Sciatic nerve (tissue), 2 donors: ENCODE measurements at regions not wholly inside any gene's neighbourhood (a gene's known extent, or its start where the extent isn't known, plus 50 kb on each side); places are given as distances from the start of the nearest gene placed in this dataset.

Experiments
- ATAC-seq: fragments of 200-7000 bp; cut with Tn5 transposase; one replicate; pipeline ENCODE4 v1.9.1; 2020; ENCODE audit warnings: mild to moderate bottlenecking, moderate library complexity
- DNase-seq: peaks from one replicate; pipeline ENCODE4 v3.0.0-alpha.2; 2020; ENCODE audit warnings: low spot score
- intact Hi-C: fragments of 100-400 bp; cut with DNase I; formaldehyde crosslinking; loops from one replicate; pipeline ENCODE4 v1.14.2; 2022
- donor health status: DM: no; HTN: no; CAD: no.
- donor health status: DM: no; HTN: no; CAD: no.

DNA sequence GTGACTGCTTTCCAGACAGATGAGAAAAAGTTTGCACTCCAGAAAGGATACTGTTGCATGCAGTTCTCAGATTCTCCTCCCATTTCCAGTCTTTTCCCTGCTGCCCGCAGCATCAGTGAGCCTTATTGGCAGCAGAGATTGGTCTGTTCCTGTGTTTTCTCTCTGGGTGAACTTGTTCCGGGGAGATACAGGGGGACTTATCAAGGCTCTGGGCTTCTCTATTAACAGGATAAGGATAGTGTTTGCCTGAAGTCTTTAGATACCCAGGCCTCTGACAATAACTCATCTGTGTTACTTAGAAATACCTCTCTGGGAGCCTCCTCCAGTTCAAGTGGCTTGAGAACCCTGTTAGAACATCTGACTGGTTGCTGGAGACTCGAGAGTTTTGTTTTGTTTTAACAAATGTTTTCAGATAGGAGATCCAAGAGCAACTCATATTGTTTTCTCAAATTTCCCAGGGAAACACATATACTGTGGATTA lies 154.7 kb downstream of the BLID start:
- intact Hi-C loops = no loop called here
- peak; percentile 78 for ATAC-seq
- DNase-seq = no peak

DNA sequence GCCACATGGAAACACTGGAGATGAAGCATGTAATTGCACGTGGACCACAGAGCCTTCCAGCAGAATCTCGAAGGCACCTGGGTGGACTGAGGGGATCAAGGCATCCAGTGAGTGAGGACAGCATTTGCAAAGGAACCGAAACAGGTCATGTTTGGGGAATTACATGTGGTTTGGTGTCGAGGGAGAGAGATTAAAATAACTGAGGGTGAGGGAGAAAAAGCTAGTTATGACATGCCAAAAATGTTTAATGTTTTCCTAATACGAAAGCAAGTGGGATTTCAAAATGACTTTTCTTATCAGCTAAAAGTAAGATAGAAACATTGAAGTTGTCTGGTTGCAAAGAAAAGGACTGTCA lies 157.1 kb downstream of the BLID start:
- ATAC-seq (no peak), DNase-seq (no peak)

DNA sequence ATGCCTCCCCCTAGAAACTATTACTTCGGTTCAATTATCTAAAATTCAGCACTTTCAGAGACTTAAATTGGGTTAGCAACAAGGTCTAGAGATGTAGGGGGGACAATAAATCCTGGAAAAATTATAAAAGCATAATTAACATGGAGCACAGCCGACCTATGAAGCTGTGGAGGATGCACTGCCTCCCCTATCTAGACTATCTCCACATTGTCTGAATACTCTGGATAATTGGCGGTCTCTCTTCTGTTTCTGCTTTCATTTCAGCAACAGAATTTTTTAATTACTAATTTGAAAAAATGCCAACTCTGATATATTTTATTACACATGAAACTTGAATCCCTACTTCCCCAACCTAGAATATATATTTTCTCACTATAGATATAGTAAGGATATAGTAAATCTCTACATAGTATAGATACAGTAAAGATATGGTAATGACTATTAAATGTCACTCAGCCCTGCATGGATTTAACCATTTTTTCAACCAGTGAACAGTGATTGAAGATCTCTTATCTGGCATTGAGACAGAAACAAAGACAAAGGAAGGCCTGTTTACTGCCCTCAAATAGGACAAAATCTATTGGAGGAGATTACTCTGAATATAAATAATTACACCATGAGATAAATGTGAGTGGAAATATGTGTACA lies 157.6 kb downstream of the BLID start:
- intact Hi-C loops = no loop called here
- no peak for DNase-seq
- no peak for ATAC-seq

More for the DNA sequence above, 157.1 kb downstream of the BLID start:
- intact Hi-C loops = no loop called here

DNA sequence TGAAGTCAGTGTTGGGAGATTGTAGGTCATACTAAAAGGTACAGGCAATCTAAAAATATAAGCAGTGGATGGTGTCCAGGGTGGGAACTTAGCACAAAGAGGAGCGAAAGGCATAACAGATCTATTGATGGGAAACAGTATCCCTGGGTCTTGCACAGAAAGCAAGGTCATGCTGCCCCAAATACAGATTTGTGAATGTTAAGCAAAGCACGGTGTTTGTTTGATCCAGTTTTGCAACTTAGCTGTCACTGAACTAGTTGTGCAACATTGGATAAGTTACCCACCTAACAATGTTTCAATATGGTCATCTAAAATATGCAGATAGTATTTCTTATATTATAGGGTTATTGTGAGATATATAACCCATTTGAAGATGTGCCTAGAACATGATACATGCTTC lies 162.9 kb downstream of the BLID start:
- DNase-seq (no peak), ATAC-seq (no peak)
- intact Hi-C loops = no loop called here

DNA sequence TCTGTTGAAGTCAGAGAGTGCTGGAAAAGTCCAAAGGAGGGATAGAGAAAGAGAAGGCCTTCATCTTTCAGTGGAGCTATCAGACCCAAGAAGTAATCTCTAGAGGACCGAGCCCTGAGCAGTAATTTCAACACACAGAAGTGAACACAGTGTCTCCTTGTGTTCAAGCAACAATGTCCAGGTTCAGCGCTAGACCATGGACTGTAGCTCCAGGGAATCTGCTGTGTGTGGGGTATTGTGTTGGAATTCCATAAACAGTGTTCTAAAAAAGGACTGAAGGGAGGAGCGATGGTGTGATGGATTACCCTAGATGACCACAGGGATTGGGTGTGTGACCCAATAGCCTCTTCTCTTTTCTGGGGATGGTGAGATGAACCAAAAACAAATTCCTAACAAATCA lies 165.9 kb downstream of the BLID start:
- peak; percentile 94 for ATAC-seq
- intact Hi-C loops = no loop called here
- DNase-seq = no peak

DNA sequence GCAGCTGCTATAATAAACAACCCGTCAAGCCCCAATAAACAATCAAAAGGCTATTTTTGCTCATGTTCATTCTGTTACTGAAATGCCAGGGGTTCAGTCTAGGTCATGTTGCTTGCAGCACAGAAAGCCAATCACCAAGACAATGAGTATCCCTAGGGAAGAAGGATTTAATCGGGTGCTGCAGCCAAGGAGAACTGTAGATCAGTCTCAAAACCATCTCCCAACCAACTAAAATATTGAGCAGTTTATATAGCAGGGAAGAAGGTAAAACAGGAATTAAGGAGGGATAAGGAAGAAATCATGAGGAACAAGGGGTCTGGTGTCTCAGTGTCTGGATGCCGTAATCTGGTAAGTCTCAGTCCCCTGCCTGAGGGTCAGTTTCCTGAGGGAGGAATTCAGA lies 169.5 kb downstream of the BLID start:
- no peak for ATAC-seq
- intact Hi-C loops = no loop called here
- no peak for DNase-seq

DNA sequence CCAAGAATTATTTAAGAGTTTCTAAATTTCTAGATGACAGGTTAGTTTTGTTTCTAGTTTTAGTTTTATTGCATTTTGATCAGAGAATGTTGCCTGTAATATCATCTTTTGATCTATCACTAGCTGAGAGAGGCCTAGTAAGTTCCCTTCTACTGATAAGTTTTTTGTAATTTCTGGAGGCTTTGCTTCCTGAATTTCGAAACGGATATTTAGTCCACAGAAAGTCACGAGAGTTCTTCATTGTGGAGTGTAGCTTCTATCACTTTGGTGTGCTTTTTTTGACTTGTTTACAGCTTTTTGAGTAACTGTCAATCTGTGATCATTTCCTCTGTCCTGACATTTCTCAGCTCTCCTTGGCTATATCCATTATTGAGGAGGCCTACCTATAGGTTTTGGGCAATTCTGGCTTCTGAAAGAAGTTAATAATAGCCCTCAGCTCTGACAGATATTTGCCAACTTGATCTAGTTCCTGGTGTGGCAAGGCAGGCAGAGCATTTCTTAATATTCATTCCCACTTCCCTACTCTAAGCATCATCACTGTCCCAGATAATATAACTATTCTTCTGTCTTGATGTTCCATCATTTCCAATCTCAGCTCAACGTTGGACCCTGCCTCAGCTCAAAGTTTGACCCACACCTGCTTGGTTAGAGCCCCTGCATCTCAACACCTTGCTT lies 171.3 kb downstream of the BLID start:
- DNase-seq (no peak), ATAC-seq (no peak)
- intact Hi-C loops = no loop called here

DNA sequence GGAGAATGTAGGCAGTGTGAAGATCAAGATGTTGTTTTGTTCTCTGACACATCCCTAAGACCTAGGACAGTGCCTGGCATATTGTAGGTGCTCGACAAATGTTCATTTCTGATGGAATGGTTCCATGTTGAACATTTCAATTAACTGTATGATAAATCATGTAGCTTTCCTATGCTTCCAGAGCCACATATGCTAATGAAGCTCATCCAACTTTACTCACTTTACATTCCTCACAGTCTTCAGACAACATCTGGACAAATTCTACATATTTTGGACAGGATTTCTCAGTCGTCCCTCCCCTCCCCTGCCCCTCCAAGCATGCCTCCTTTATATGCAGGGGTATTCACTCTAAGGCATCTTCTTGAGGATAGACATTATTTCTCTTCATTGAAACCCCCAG lies 177.9 kb downstream of the BLID start:
- no peak for ATAC-seq
- intact Hi-C loops = no loop called here
- DNase-seq = no peak

DNA sequence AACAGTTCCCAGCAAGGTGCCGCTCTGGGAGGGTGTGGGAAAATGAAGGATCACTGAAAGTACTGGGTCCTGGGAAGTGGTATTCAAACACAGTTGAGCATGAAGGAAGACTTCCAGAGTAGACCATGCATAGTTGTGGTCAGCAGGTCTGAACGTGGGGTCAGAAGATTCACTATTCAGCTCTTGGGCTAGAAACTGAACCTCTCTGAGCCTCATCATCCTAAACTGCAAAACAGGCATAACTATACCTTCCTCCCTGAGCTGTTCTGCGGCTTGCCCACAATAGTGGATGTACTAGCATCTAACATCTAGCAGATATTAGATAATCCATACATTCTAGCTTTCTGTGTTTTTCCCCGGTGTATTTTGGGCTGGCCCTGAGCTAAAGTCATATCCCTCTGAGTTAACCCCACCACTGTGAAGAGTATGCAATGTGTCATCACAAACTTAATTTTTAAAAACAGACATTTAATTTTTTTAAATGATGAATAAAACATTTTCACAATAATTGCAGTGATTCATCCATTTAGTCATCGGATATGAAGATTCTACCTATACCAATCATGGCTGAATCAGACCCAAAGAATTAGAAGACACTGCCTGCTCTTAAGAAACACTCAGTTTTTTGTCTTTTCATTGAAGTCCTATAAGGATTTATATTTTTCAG lies 179.1 kb downstream of the BLID start:
- intact Hi-C loops = no loop called here
- ATAC-seq = no peak
- DNase-seq = no peak

DNA sequence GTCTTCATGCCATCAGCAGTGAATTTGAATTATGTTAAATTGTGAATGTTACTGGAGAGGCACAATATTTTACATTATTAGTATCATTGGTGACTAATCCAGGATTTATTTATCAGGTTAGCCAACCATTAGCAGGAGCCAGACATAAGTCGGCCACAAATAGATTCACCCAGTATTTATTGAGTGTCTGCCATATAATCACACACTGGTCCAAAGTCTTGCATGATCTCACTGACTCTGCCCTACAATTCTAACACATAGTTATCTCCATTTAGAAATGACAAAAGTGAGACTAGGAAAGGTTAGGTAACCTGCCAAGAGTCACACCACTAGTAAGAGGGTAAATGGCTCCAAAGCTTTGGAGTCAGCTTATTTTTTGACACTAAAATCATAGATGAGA lies 179.6 kb downstream of the BLID start:
- no peak for ATAC-seq
- no peak for DNase-seq
- intact Hi-C loops = no loop called here

DNA sequence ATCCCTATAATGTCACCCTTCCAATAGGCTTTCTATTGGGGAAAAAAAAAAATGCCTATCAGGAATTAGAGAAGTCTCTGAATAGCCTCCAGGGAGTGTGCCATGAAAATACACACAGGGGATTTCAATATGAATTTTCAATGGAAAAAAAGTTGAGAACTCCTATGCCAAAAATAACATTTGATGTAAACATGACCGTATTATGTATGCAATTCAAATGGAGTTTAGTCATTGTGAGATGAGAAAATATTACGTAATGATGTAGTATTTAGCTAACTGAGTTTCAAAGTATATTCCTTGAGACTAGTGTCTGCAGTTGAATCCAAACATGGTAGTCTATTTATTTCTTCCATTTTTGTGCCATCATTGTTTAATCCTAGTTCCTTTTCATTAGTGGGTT lies 182.3 kb downstream of the BLID start:
- ATAC-seq = no peak
- intact Hi-C loops = no loop called here
- no peak for DNase-seq

DNA sequence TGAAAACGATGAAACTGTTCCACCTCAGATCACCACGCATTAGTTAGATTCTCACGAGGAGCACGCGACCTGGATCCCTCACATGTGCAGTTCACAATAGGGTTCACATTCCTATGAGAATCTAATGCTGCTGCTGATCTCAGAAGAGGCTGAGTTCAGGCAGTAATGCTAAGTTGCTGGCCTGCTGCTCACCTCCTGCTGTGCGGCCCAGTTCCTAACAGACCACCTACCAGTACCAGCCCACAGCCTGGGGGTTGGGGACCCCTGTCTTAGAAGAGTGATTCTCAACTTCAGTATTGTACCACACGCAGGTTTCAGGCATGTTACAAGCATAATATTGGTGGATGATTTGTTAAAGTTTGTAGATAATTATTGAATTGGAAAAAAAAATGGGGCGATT lies 182.7 kb downstream of the BLID start:
- no peak for ATAC-seq
- no peak for DNase-seq
- intact Hi-C loops = no loop called here

DNA sequence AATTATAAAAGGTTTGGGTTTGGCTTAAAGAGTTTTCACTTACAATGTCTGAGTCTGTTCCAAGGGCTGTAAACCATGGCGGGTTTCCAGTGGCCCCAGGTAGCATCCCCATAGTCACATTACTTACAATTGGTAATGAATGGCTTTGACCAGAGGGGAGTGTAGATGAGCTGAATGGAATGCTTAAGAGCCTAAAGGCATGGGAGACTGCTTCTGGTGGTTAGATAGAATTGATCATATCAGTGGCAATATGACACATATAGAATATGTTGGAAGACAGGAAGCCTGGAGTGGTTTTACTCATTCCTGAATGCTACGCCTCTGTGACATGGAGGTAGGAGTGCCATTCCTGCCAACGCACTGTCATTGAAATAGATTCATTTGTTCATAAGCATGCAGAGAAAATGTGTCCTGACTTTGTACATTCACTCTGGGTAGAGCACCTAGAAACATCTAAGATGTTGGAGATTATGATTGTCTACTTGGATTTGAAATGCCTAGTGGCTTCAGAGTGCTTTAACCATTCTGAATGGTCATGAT lies 183.3 kb downstream of the BLID start:
- no peak for DNase-seq
- no peak for ATAC-seq
- intact Hi-C loops = no loop called here

DNA sequence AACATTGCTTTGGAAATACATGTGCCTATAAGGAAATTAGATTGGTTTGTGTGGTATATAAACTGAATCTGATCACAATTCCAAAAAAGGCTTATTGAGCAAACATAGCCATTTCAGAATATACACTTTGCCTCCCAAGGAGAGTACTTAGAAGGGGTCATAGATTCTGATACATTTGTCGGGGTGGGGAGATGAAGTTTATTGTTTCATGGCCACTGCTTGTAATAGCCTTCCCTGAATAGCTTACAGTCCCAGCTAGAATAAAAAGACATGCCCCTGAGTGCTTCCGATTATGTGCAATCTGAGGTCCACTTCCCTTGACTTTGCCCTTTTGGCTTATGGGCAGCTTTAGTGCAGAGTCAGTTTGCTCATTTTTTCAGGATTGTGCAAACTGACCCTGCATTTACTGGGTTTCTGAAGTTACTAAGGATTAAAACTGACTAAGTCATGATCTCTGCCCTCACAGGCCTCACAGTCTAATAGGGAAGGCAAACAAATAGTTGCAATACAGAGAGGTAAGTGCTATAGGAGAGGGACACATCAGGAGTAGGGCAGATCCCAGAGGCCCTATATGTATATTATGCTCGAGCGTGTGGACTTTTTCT lies 184.2 kb downstream of the BLID start:
- intact Hi-C loops = no loop called here
- ATAC-seq (peak; percentile 27), DNase-seq (no peak)

DNA sequence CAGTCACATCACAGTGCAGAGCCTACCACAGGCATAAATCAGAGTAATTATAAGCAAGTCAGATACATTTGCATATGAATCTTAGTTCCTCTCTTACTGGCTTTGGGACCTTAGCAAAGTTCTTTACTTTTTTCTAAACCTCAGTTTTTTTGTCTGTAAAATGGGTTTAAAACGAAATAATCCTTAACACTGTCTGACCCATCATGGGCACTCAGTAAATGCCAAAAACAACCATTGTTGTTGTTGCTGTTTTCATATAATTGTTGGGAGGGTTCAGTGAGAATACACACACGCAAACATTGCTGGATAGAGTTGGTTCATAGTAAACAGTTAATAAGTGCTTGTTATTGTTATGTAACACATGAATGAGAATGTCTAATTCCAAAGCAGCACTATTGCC lies 184.9 kb downstream of the BLID start:
- intact Hi-C loops = no loop called here
- DNase-seq (no peak), ATAC-seq (peak; percentile 48)

DNA sequence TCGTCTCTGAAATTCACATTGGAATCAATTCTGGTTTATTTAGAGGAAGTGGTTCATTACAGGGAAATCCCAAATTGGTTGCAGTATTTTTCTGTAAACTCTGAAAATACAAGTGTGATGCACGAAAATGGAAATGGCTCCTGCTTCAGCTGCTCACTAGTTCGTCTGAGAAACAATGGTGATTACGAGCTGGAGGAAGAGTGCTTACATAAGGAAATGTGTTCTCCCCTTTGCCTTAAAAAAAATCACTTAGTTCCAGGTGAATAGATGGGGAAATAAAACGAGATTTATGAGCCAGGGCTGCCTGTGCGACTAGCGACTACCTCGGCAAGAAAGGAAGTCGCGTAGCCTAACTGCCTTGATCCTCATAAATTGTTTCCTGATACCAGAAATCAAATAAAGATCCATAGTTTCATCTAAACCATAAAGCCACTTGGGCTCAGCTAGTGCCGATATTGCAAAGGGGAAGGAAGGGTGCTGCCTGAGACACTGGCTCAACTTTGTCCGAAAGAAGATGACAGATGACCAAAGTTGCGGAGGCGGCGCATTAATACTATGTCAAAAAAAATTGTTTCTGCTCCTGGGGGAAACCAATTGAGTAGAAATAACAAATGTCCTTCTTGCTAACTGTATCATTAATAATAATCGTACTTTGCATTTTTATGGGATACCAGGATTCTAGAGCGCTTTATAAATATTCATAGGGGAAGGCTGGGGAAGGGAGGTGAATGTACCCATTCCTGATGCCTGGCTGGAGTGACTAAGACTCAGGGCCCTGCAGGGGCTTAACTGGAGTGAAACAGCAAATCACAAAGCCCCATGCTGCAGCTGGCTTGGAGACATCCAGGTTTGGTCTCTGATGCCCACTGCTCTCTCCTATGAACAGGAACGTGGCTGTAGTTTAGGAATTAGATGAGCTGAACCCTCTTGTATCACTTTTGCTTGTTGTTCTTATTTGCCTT lies 185.7 kb downstream of the BLID start:
- ATAC-seq (peak; percentile 56), DNase-seq (no peak)
- intact Hi-C loops = no loop called here

DNA sequence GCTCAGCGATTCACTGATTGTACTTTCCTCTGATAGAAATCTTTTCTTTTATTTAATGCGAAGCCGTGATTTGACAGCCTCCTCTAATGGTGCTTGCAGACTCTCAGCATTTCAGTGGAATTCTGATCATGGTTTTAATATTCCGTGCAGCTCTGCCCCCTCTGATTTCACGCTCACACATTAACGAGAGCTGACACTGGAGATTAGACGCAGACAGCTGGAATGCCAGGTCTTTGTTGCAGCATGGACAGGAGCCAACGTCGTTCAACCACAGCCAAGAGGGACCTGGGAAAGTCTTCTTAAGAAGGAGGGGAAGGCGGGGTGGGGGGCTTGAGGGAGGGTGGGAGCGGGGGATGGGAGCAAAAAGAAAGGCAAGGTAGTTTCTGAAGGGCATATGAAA lies 186.4 kb downstream of the BLID start:
- DNase-seq = no peak
- peak; percentile 56 for ATAC-seq
- intact Hi-C loops = no loop called here

DNA sequence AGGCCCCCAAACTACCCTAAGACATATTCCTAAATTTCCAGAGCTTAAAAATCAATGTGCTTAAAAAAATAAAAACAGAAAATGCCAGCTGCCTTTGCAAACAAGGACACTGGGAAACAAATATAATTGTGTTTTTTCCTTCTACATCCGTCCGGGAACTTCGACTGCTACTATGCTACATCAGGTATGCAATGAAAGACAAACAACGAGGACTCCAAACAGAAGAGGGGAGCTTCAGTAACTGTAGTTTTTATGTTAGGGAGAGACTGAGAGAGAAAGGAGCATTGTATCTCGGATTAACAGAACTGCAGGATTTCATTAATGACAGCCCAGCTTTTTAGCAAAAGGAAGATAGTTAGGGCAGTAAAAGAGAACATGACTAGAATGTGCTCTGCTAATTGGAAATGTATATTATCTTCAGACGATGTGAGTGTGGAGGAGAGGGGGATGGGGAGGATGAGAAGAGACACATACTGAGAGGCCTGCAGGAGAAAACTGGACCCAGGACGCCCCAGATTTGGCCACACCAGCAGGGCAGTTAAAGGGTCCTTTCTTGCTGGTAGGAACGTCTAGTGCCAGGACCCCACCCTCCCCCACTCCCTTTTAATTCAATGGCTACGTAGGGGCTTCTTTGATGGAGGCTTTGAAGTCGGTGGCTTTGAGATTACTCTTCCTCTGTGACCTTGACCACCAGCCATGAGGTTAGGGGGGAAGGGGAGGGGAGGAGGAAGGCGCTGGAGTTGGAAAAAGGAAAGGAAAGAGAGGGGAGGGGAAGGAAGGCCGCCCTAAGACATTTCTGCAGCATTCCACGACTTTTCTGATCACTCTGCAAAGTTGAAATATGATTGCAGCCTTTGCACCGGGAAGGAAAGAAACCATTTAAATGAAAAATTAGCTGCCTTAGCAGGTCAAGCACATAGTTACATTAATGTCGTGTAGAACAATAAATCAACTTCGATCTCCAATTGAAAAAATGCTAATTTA lies 187.1 kb downstream of the BLID start:
- peak; percentile 44 for ATAC-seq
- intact Hi-C loops = no loop called here
- DNase-seq = no peak
